Mucosa of gallbladder (tissue), 1 donor: ENCODE measurements at regions not wholly inside any gene's neighbourhood (a gene's known extent, or its start where the extent isn't known, plus 50 kb on each side); places are given as distances from the start of the nearest gene placed in this dataset.
"Not testable (repeated sequence)": the region's sequence is repeated elsewhere in the genome, so short reads cannot be mapped to it uniquely, and the experiment has no call there.

Source experiments
- DNase-seq: peaks from one replicate; pipeline ENCODE4 v3.0.0-alpha.2; 2020; ENCODE audit warnings: low spot score
- donor health status: DM: no; HTN: no; CAD: no.

- DNase-seq: not testable (repeated sequence)
Observed at GRCh38 chr4:52157071-52157470, 106.0 kb downstream of the SPATA18 start.

DNA sequence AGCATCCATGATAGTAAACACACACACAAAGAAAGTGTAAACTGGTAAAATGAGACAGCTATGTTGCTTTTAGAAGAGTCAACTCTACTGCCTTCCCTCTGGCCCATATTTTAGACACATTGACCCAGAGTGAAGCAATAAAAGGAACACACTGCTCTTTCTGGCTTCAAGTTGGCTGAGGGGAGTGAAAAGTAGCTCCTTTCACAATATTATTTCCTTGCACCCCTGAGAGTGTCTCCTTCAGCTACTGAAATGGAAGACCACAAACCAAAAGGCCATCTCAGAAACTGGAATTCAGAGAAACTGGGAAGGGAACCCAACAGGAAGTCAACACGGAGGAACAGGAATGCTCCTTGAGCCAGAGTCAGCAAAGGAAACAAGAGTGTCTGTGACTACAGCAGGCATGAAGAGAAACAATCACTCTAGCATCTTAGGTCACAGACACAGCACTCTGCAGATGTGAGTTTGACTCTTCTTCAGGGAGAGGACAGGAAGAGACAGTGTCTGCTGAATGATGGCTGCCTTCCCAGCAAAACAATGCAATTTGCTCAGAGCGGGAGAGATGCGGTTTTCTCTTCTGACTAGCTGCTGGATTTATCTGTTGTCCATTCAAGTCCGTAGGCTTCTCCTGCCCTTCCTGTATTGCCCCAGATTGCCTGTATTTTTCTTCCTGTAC is 106.7 kb downstream of the SPATA18 start:
- no peak for DNase-seq

- DNase-seq: no peak
Observed at GRCh38 chr4:52160859-52161258, 109.8 kb downstream of the SPATA18 start.

DNA sequence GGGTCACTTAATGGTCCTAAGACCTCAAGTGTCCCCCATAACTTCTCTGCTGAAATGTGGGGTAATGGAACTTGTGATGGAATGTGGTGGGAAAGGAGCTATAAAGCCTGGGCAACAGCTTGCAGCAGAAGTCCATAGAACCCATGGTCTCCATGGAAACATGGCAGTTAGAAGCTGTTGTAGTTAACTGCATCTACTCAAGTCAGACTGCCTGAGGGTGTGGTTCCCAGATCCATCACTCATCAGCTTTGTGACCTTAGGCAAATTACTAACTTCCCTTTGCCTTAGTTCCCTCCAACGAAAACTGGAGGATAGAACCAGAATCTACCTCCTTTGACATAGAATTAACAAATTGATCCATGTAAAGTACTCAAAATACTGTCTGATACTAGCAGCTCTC is 113.0 kb downstream of the SPATA18 start:
- DNase-seq: no peak

GRCh38 chr4:52172166-52172565 is 121.1 kb downstream of the SPATA18 start:
- no peak for DNase-seq

- peak; percentile 19 for DNase-seq
Observed at GRCh38 chr4:52173470-52174045, 122.5 kb downstream of the SPATA18 start.

- DNase-seq: no peak
Observed at GRCh38 chr4:52187603-52188002, 136.5 kb downstream of the SPATA18 start.

DNA sequence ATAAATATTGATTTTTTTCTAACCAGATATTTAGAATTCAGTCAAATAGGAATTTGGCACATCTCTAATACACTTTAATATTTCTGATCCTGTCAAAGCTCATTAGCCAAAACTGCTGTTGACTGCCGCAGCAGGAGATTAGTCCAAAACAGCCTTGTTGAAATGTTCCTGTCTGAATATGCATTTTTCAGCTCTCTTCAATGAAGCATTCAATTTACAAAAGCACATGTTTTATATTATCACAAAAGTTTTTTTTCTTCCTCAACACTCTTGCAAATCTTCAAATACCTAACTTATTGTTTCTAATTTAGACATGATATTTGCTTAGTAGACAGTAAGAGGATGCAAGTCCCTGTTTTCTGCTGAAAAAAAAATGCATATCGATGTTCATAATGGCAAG is 140.9 kb downstream of the SPATA18 start:
- DNase-seq: no peak

DNA sequence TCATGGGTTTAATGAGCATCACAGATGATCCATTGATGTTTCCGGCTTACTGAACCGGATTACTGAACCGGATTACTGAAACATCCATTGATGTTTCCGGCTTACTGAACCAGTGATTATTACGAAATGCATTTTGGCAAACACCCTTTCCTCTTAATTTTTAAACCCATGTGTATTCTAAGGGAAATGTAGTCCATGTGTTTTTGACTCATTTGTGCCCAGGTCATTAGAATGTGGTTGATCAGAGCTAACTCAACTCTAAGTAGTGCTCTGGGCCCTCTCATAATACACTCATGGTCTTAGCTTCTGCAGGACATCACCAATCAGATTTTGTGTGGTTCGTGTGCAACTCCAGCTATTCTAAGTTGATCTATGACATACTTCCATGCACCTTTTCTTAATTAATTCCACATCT is 141.6 kb downstream of the SPATA18 start:
- no peak for DNase-seq

DNA sequence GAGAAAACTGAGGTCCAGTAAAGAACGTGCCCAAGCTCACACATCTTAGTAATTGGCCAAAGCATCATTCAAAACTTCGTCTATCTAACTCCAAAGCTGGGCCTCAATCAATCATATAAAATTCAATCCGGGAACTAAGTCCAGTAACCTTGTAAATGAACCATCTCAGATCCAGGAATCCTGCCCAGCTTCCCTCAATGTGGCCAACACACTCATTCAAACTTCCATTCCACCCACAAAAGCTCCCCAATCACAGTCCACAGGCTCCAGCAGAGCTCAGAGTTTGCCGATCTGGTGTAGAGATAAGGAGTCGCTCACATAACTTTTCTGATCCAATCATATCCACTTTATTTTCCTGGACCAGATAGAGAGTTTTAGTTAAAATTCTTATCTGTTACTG is 144.8 kb downstream of the SPATA18 start:
- no peak for DNase-seq

- no peak for DNase-seq
Observed at GRCh38 chr4:52196606-52197130, 145.6 kb downstream of the SPATA18 start.

- DNase-seq: no peak
Observed at GRCh38 chr4:52197306-52197705, 146.2 kb downstream of the SPATA18 start.

DNA sequence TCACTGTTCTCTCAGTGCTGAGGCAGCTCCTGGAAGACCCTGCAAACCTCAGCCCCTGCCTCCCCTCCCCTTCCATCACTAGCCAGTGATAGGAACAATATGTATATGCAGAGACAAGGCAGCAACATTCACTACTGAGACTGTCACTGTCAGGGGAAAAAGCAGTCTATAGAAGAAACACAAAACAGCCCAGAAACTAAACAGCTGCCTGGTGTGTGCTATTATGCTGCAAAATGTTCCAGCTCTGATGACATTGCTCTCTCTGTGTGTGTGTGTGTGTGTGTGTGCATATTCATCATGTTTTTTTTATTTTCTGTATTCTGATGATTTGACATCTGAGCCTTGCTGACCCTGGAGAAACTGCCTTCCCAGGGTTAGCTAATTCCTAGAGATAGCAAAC is 147.2 kb downstream of the SPATA18 start:
- no peak for DNase-seq

GRCh38 chr4:52199574-52200338 is 148.7 kb downstream of the SPATA18 start:
- DNase-seq: no peak

- no peak for DNase-seq
Observed at GRCh38 chr4:52200339-52200725, 149.2 kb downstream of the SPATA18 start.

GRCh38 chr4:52201715-52202114 is 150.6 kb downstream of the SPATA18 start:
- DNase-seq: no peak

DNA sequence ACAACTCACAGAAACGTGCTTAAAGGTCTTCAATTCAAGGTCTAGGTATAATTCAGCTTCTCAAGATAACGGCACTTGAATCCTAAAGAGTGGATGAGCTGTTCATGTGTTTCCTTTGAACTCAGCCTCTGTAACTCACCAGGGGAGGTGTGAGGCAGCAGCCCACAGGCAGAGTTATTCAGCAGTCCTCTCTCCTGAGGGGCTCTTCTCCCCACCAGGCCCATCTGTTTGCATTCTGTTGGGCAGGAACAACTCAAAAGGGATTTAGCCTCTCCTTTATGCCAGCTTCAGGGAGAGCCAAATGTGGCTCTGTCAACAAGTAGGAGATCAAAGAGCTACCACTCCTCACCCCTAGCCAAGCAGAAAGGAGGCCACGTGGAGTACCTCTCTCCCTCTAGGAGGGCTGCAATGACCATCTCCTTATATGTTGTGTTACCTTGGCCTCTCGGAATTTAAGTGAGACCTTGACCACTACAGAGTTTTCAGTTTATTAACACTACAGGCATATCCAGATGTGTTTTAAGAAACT is 151.2 kb downstream of the SPATA18 start:
- no peak for DNase-seq

DNA sequence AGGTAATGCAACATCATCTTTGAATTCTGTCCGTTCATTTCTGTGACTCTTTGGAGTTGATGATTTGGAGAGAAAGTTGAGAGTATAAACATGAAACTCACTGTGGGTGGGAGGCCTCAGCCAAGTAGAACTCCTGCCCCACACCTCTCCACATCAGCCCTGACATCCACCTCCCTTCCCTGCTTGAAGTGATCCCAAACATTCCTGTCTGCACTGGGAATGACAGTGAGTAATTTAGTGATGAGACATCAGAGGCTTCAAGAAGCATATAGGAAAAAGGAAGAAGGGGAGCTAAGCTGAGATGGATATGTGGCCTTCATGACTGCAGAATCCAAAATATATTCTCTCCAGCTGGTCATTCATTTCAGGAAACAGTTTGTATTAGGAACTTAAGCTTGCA is 151.8 kb downstream of the SPATA18 start:
- no peak for DNase-seq

GRCh38 chr4:52203351-52203750 is 152.2 kb downstream of the SPATA18 start:
- no peak for DNase-seq

GRCh38 chr4:52204921-52205320 is 153.8 kb downstream of the SPATA18 start:
- no peak for DNase-seq

DNA sequence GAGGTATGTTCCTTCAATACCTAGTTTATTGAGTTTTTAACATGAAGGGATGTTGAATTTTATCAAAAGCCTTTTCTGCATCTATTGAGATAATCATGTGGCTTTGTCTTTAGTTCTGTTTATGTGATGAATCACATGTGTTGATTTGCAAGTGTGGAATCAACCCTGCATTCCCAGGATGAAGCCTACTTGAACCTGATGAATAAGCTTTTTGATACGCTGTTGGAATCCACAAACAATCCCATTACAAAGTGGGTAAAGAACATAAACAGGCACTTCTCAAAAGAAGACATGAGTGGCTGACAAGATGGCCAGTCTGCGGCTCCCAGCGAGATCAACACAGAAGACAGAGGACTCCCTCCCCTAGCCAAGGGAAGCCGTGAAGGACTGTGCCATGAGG is 156.0 kb downstream of the SPATA18 start:
- DNase-seq: not testable (repeated sequence)

GRCh38 chr4:52212702-52213101 is 161.6 kb downstream of the SPATA18 start:
- DNase-seq: no peak

- DNase-seq: no peak
Observed at GRCh38 chr4:52231526-52231925, 180.4 kb downstream of the SPATA18 start.
